Loucy (cell line): ENCODE measurements at regions not wholly inside any gene's neighbourhood (a gene's known extent, or its start where the extent isn't known, plus 50 kb on each side); places are given as distances from the start of the nearest gene placed in this dataset.

Source experiments
- H2AFZ ChIP-seq: fragments of 200-600 bp; sonication (generic); 2 replicates; pipeline ENCODE4 v1.6.0; 2016; ENCODE audit warnings: antibody characterized with exemption, mild to moderate bottlenecking, low read length, moderate library complexity
- H3F3A ChIP-seq: fragments of 200-600 bp; 2 replicates; pipeline ENCODE4 v1.6.0; 2016; ENCODE audit warnings: antibody characterized with exemption, low read depth, mild to moderate bottlenecking
- H3K27me3 ChIP-seq: fragments of 200-600 bp; sonication (generic); 2 replicates; pipeline ENCODE4 v1.6.1; 2014; ENCODE audit warnings: low read length, mild to moderate bottlenecking; ENCODE audit not compliant: insufficient read depth, poor library complexity, severe bottlenecking
- H3K36me3 ChIP-seq: fragments of 200-600 bp; sonication (generic); 2 replicates; pipeline ENCODE4 v1.6.1; 2016; ENCODE audit warnings: low read length; ENCODE audit not compliant: insufficient read depth
- H3K4me1 ChIP-seq: fragments of 200-600 bp; sonication (generic); 2 replicates; pipeline ENCODE4 v1.5.1; 2014; ENCODE audit warnings: low read length, mild to moderate bottlenecking; ENCODE audit not compliant: insufficient read depth, poor library complexity, severe bottlenecking
- H3K4me2 ChIP-seq: fragments of 200-600 bp; sonication (generic); 2 replicates; pipeline ENCODE4 v1.6.0; 2014; ENCODE audit warnings: antibody characterized with exemption, low read length, low read depth, mild to moderate bottlenecking; ENCODE audit not compliant: poor library complexity, severe bottlenecking
- H3K4me3 ChIP-seq: fragments of 200-600 bp; sonication (generic); 2 replicates; pipeline ENCODE4 v1.5.1; 2014; ENCODE audit warnings: low read length, mild to moderate bottlenecking, mixed read lengths; ENCODE audit not compliant: poor library complexity, severe bottlenecking
- H3K79me2 ChIP-seq: fragments of 200-600 bp; sonication (generic); 2 replicates; pipeline ENCODE4 v1.6.1; 2014; ENCODE audit warnings: low read length; ENCODE audit not compliant: insufficient read depth
- H3K9ac ChIP-seq: fragments of 200-600 bp; sonication (generic); 2 replicates; pipeline ENCODE4 v1.6.0; 2014; ENCODE audit warnings: mild to moderate bottlenecking, low read depth, low read length, moderate library complexity; ENCODE audit not compliant: poor library complexity, severe bottlenecking
- H3K9me2 ChIP-seq: fragments of 200-600 bp; sonication (generic); replicated peaks from 2 replicates; pipeline ENCODE4 v1.6.1; 2016; ENCODE audit warnings: low read depth, low read length, mixed read lengths
- H3K9me3 ChIP-seq: fragments of 200-600 bp; sonication (generic); 2 replicates; pipeline ENCODE4 v1.6.1; 2014; ENCODE audit warnings: mild to moderate bottlenecking, antibody characterized with exemption, low read length, low read depth; ENCODE audit not compliant: insufficient read depth
- H4K20me1 ChIP-seq: fragments of 200-600 bp; sonication (generic); 2 replicates; pipeline ENCODE4 v1.6.0; 2014; ENCODE audit warnings: antibody characterized with exemption, low read length, mild to moderate bottlenecking; ENCODE audit not compliant: insufficient read depth, poor library complexity, severe bottlenecking
- EZH2phosphoT487 ChIP-seq: fragments of 200-600 bp; IDR thresholded peaks from 2 replicates; pipeline ENCODE4 v1.6.1; 2018; ENCODE audit warnings: antibody characterized with exemption, mild to moderate bottlenecking, moderate library complexity, borderline replicate concordance
- TF ChIP-seq, protein P1 (sequence below): fragments of 200-600 bp; sonication (generic); conservative IDR thresholded peaks from 2 replicates; pipeline ENCODE4 v1.5.1; 2014; ENCODE audit warnings: mild to moderate bottlenecking, antibody characterized with exemption, low read length

GRCh38 chr14:40129159-40129558, 696.9 kb upstream of the FBXO33 start:
- H3K36me3 ChIP-seq = no peaks in the 10 kb centered on the region
- no peaks in the 10 kb centered on the region for H3K79me2 ChIP-seq
- no peaks in the 10 kb centered on the region for H4K20me1 ChIP-seq
- TF ChIP-seq, protein P1, sequence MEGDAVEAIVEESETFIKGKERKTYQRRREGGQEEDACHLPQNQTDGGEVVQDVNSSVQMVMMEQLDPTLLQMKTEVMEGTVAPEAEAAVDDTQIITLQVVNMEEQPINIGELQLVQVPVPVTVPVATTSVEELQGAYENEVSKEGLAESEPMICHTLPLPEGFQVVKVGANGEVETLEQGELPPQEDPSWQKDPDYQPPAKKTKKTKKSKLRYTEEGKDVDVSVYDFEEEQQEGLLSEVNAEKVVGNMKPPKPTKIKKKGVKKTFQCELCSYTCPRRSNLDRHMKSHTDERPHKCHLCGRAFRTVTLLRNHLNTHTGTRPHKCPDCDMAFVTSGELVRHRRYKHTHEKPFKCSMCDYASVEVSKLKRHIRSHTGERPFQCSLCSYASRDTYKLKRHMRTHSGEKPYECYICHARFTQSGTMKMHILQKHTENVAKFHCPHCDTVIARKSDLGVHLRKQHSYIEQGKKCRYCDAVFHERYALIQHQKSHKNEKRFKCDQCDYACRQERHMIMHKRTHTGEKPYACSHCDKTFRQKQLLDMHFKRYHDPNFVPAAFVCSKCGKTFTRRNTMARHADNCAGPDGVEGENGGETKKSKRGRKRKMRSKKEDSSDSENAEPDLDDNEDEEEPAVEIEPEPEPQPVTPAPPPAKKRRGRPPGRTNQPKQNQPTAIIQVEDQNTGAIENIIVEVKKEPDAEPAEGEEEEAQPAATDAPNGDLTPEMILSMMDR = no peak
- no peak overlapping the region for H2AFZ ChIP-seq
- no peaks in the 10 kb centered on the region for H3K27me3 ChIP-seq
- no peak overlapping the region for H3K4me3 ChIP-seq
- H3K9me2 ChIP-seq = no peaks in the 10 kb centered on the region
- no peaks in the 10 kb centered on the region for H3F3A ChIP-seq
- H3K9me3 ChIP-seq = no peaks in the 10 kb centered on the region
- H3K4me2 ChIP-seq = no peak overlapping the region
- no peak overlapping the region for H3K9ac ChIP-seq
- H3K4me1 ChIP-seq = no peaks in the 10 kb centered on the region

- Histone ChIP-seq H4K20me1 (no peaks in the 10 kb centered on the region), H3K9ac (no peak overlapping the region), H3K9me2 (no peaks in the 10 kb centered on the region), H2AFZ (no peak overlapping the region), H3K4me1 (no peaks in the 10 kb centered on the region), H3K36me3 (no peaks in the 10 kb centered on the region), H3K4me3 (no peak overlapping the region), H3K9me3 (no peaks in the 10 kb centered on the region), H3K27me3 (no peaks in the 10 kb centered on the region), H3F3A (no peaks in the 10 kb centered on the region), H3K79me2 (no peaks in the 10 kb centered on the region), H3K4me2 (no peak overlapping the region)
- TF ChIP-seq EZH2phosphoT487 = no peak
- TF ChIP-seq, protein P1 = no peak
Observed at GRCh38 chr14:40123816-40124215, 691.6 kb upstream of the FBXO33 start.

DNA sequence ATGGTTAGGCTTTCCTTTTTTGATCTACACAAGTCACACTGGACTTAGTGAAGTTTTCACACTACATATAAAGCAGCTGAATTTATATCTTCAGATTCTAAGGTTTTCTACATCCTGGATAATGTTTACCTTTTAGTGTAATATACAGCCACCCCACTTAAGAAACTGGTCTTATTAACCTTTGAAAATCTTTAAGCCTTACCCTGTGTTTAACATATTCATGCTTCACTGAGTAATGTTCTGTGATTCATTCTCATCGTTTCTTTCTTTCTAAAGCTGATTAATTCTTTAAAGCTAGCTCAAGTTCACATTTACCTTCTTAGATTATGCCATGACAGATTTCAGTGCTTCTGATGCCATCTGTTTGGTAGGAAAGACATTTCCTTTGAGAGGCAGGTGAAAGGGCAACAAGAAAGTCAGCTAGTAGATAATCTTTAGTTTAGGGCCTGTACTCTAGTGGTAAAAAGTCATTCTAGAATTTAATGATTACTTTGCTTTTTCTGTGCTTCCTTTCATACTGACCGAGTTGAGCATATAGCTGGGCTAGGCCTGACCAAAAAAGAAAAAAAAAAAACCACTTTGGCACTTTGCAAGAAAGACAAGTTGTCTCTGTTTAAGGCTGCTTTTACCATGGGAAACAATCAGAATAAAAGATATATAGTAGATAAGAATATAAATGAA, 690.9 kb upstream of the FBXO33 start:
- Histone ChIP-seq H3K36me3 (no peaks in the 10 kb centered on the region), H3K79me2 (no peaks in the 10 kb centered on the region), H3F3A (no peaks in the 10 kb centered on the region), H3K4me3 (no peak overlapping the region), H3K4me1 (no peaks in the 10 kb centered on the region), H3K27me3 (no peaks in the 10 kb centered on the region), H3K4me2 (no peak overlapping the region), H3K9ac (no peak overlapping the region), H2AFZ (no peak overlapping the region), H3K9me3 (no peaks in the 10 kb centered on the region), H3K9me2 (no peaks in the 10 kb centered on the region), H4K20me1 (no peaks in the 10 kb centered on the region)
- TF ChIP-seq, protein P1 = no peak
- no peak for TF ChIP-seq EZH2phosphoT487
